IMR-90 (cell line): ENCODE measurements at regions not wholly inside any gene's neighbourhood (a gene's known extent, or its start where the extent isn't known, plus 50 kb on each side); places are given as distances from the start of the nearest gene placed in this dataset.

Experiments used
- ATAC-seq: fragments of 200-7000 bp; cut with Tn5 transposase; 2 replicates; pipeline ENCODE4 v1.9.1; 2020; ENCODE audit warnings: low read depth, mild to moderate bottlenecking, moderate library complexity
- BruUV-seq: library from RNA; stranded (reverse); fragments of 400-500 nt; replicated peaks from 2 replicates; lab custom pipeline; 2021; lab: Mats Ljungman, UMichigan
- CTCF ChIA-PET: fragments of 300-600 bp; formaldehyde crosslinking; extraction: SDS; loops from one replicate; lab custom pipeline; 2021; ENCODE audit warnings: antibody characterized with exemption; lab: Yijun Ruan, JAX
- POLR2A ChIA-PET: fragments of 300-600 bp; sonication (Branson Sonifier 250); formaldehyde crosslinking; loops from one replicate; lab custom pipeline; 2022; ENCODE audit warnings: antibody characterized with exemption; ENCODE audit not compliant: unreplicated experiment; lab: Charles Lee
- DNase-seq: peaks from one replicate; pipeline ENCODE4 v3.0.0; 2013
- H2AFZ ChIP-seq: replicated peaks from 2 replicates; pipeline ENCODE3; 2013; ENCODE audit warnings: low read length, mild to moderate bottlenecking; ENCODE audit not compliant: poor library complexity
- H2AK5ac ChIP-seq: 2 replicates; pipeline ENCODE4 v1.6.1; 2013; ENCODE audit warnings: low read depth, low read length, inconsistent platforms
- H2AK9ac ChIP-seq: replicated peaks from 2 replicates; pipeline ENCODE3; 2013; ENCODE audit warnings: mild to moderate bottlenecking, low read depth, low read length, moderate library complexity; ENCODE audit not compliant: poor library complexity
- H2BK120ac ChIP-seq: 2 replicates; pipeline ENCODE4 v1.6.1; 2013; ENCODE audit warnings: low read depth, low read length, inconsistent platforms
- H2BK15ac ChIP-seq: 3 replicates; pipeline ENCODE4 v1.6.1; 2013; ENCODE audit warnings: low read depth, low read length, inconsistent platforms
- H2BK20ac ChIP-seq: 2 replicates; pipeline ENCODE4 v1.6.1; 2013; ENCODE audit warnings: low read depth, mild to moderate bottlenecking, inconsistent platforms, low read length, moderate library complexity
- H2BK5ac ChIP-seq: 2 replicates; pipeline ENCODE4 v1.6.1; 2013; ENCODE audit warnings: mild to moderate bottlenecking, low read depth, low read length, inconsistent platforms; ENCODE audit not compliant: poor library complexity, severe bottlenecking
- H3K14ac ChIP-seq: replicated peaks from 2 replicates; pipeline ENCODE4 v1.6.1; 2013; ENCODE audit warnings: low read depth, low read length, inconsistent platforms
- H3K18ac ChIP-seq: 2 replicates; pipeline ENCODE4 v1.6.1; 2013; ENCODE audit warnings: low read depth, low read length, control low read depth
- H3K23ac ChIP-seq: 2 replicates; pipeline ENCODE4 v1.6.1; 2013; ENCODE audit warnings: low read depth, low read length, inconsistent platforms
- H3K27ac ChIP-seq: 2 replicates; pipeline ENCODE4 v1.5.1; 2013; ENCODE audit warnings: mild to moderate bottlenecking, control low read depth, low read length; ENCODE audit not compliant: insufficient read depth
- H3K27me3 ChIP-seq: 2 replicates; pipeline ENCODE4 v1.6.1; 2013; ENCODE audit warnings: low read length; ENCODE audit not compliant: control insufficient read depth, insufficient read depth
- H3K36me3 ChIP-seq: 2 replicates; pipeline ENCODE4 v1.6.1; 2013; ENCODE audit warnings: low read length, mixed read lengths; ENCODE audit not compliant: control insufficient read depth, insufficient read depth
- H3K4ac ChIP-seq: 2 replicates; pipeline ENCODE4 v1.6.1; 2013; ENCODE audit warnings: low read depth, low read length, inconsistent platforms
- H3K4me1 ChIP-seq: 2 replicates; pipeline ENCODE4 v1.6.1; 2013; ENCODE audit warnings: low read length, mixed read lengths; ENCODE audit not compliant: control insufficient read depth, insufficient read depth
- H3K4me2 ChIP-seq: 2 replicates; pipeline ENCODE4 v1.6.1; 2013; ENCODE audit warnings: low read depth, mild to moderate bottlenecking, control low read depth, low read length, moderate library complexity
- H3K4me3 ChIP-seq: 2 replicates; pipeline ENCODE4 v1.5.1; 2013; ENCODE audit warnings: low read depth, mild to moderate bottlenecking, control low read depth, low read length, moderate library complexity; ENCODE audit not compliant: insufficient read depth
- H3K56ac ChIP-seq: 2 replicates; pipeline ENCODE4 v1.6.1; 2013; ENCODE audit warnings: low read length, inconsistent platforms; ENCODE audit not compliant: insufficient read depth; ENCODE audit errors: extremely low read depth
- H3K79me1 ChIP-seq, 2 experiments: 2 replicates each; pipeline ENCODE4 v1.6.1; 2013; ENCODE audit warnings: low read length in 2 of 2, inconsistent platforms in 1 of 2, low read depth in 1 of 2
- H3K9ac ChIP-seq: 2 replicates; pipeline ENCODE4 v1.6.1; 2013; ENCODE audit warnings: low read depth, low read length, control low read depth
- H3K9me1 ChIP-seq: 2 replicates; pipeline ENCODE4 v1.6.1; 2013; ENCODE audit warnings: low read length, inconsistent platforms; ENCODE audit not compliant: insufficient read depth
- H3K9me3 ChIP-seq: 2 replicates; pipeline ENCODE4 v1.6.1; 2013; ENCODE audit warnings: low read length; ENCODE audit not compliant: control insufficient read depth, insufficient read depth
- H4K20me1 ChIP-seq: 2 replicates; pipeline ENCODE4 v1.6.1; 2013; ENCODE audit warnings: low read length, inconsistent platforms; ENCODE audit not compliant: insufficient read depth
- H4K5ac ChIP-seq: 2 replicates; pipeline ENCODE4 v1.6.1; 2013; ENCODE audit warnings: mild to moderate bottlenecking, low read depth, low read length, control low read depth
- H4K8ac ChIP-seq, 2 experiments: 2 replicates each; pipeline ENCODE4 v1.6.1; 2013; ENCODE audit warnings: low read depth in 2 of 2, low read length in 2 of 2, control low read depth in 1 of 2, inconsistent platforms in 1 of 2
- H4K91ac ChIP-seq: 2 replicates; pipeline ENCODE4 v1.6.1; 2013; ENCODE audit warnings: low read depth, low read length, inconsistent platforms; ENCODE audit not compliant: insufficient read depth
- CEBPB ChIP-seq: IDR thresholded peaks from 2 replicates; pipeline ENCODE4 v1.6.1; 2012; ENCODE audit warnings: low read depth, low read length, improper control_type of control experiment
- CTCF ChIP-seq: conservative IDR thresholded peaks from 2 replicates; pipeline ENCODE4 v1.5.1; 2012; ENCODE audit warnings: mild to moderate bottlenecking, low read depth, low read length, improper control_type of control experiment
- FOS ChIP-seq: fragments of 150-350 bp; IDR thresholded peaks from 2 replicates; pipeline ENCODE4 v1.6.1; 2016; ENCODE audit warnings: low read depth, low read length
- MAZ ChIP-seq: IDR thresholded peaks from 2 replicates; pipeline ENCODE4 v1.6.1; 2012; ENCODE audit warnings: low read depth, mild to moderate bottlenecking, low read length, improper control_type of control experiment, moderate library complexity, borderline replicate concordance
- NFE2L2 ChIP-seq: fragments of 150-350 bp; IDR thresholded peaks from 2 replicates; pipeline ENCODE4 v1.6.1; 2016; ENCODE audit warnings: low read depth, mild to moderate bottlenecking, low read length
- POLR2A ChIP-seq: IDR thresholded peaks from 2 replicates; pipeline ENCODE4 v1.6.1; 2012; ENCODE audit warnings: mild to moderate bottlenecking, low read depth, low read length
- RAD21 ChIP-seq: IDR thresholded peaks from 2 replicates; pipeline ENCODE4 v1.6.1; 2012; ENCODE audit warnings: low read length, improper control_type of control experiment
- RCOR1 ChIP-seq: IDR thresholded peaks from 2 replicates; pipeline ENCODE4 v1.6.1; 2012; ENCODE audit warnings: mild to moderate bottlenecking, low read length, improper control_type of control experiment; ENCODE audit not compliant: insufficient replicate concordance
- RFX5 ChIP-seq: IDR thresholded peaks from 2 replicates; pipeline ENCODE4 v1.8.0; 2012; ENCODE audit warnings: low read depth, mild to moderate bottlenecking, low read length, moderate library complexity
- WGBS, 2 experiments: methylation state at CpG; one replicate each; pipeline versions ENCODE4 v1.1.5 to v1.1.7; 2013; ENCODE audit warnings: missing lambda C conversion rate in 2 of 2; ENCODE audit not compliant: insufficient read length in 1 of 2; ENCODE audit errors: extremely low coverage in 2 of 2; 5-methylcytosine and 5-hydroxymethylcytosine counted together
- dilution Hi-C: fragments of 300-500 bp; cut with HindIII; formaldehyde crosslinking; loops from one replicate; pipeline ENCODE4 v1.14.3; 2018; ENCODE audit warnings: low sequenced_read_pairs; ENCODE audit not compliant: unreplicated experiment
- in situ Hi-C: fragments of 300-500 bp; cut with MboI; formaldehyde crosslinking; loops from 3 replicates; pipeline ENCODE4 v1.14.3; 2019; ENCODE audit warnings: low sequenced_read_pairs, inconsistent platforms, mixed read lengths
- intact Hi-C: fragments of 100-400 bp; cut with micrococcal nuclease; formaldehyde crosslinking; loops from 2 replicates; pipeline ENCODE4 v1.10.0; 2022

GRCh38 chrX:56068274-56068758 lies 163.8 kb upstream of the KLF8 start:
- H3K27ac ChIP-seq, result no peak overlapping the region
- no peak overlapping the region for H3K56ac ChIP-seq
- DNase-seq, result no peak
- no peak overlapping the region for H2BK120ac ChIP-seq
- H2BK15ac ChIP-seq, result no peak overlapping the region
- H3K4me3 ChIP-seq, result no peak overlapping the region
- no peak overlapping the region for H2BK5ac ChIP-seq
- H2BK20ac ChIP-seq, result no peak overlapping the region
- dilution Hi-C loops (no loop called here), in situ Hi-C loops (no loop called here), intact Hi-C loops (no loop called here)
- H3K9ac ChIP-seq, result no peak overlapping the region
- no CpG with 5 or more reads among the region's 4 CpGs for WGBS, 2 experiments
- no peak for ATAC-seq
- no peak overlapping the region for H3K4me2 ChIP-seq
- no peak overlapping the region for H2AFZ ChIP-seq
- ChIA-PET CTCF (no interaction called here), POLR2A (no interaction called here)
- H3K23ac ChIP-seq, result no peak overlapping the region
- no peaks in the 10 kb centered on the region for H3K27me3 ChIP-seq
- no peaks in the 10 kb centered on the region for H3K79me1 ChIP-seq
- no peaks in the 10 kb centered on the region for H4K20me1 ChIP-seq
- H3K4ac ChIP-seq, result no peak overlapping the region
- no peak overlapping the region for H2AK9ac ChIP-seq
- H4K8ac ChIP-seq, result no peak overlapping the region
- no peak for TF ChIP-seq RFX5
- no peak for TF ChIP-seq FOS
- no peak for TF ChIP-seq RAD21
- TF ChIP-seq POLR2A, result no peak
- TF ChIP-seq RCOR1, result no peak
- no peak for TF ChIP-seq MAZ
- no peak for TF ChIP-seq CEBPB
- no peak for TF ChIP-seq CTCF
- no peak for TF ChIP-seq NFE2L2
- no peaks in the 10 kb centered on the region for H3K36me3 ChIP-seq
- BruUV-seq, result no TSS peak
- H2AK5ac ChIP-seq, result no peak overlapping the region
- no peaks in the 10 kb centered on the region for H3K4me1 ChIP-seq
- H3K18ac ChIP-seq, result no peak overlapping the region
- no peak overlapping the region for H4K5ac ChIP-seq
- H4K91ac ChIP-seq, result no peak overlapping the region
- no peak overlapping the region for H3K14ac ChIP-seq
- H3K9me3 ChIP-seq, result peaks cover 17% of the 10 kb centered on the region
- no peaks in the 10 kb centered on the region for H3K9me1 ChIP-seq
